K562 (cell line): ENCODE measurements at regions not wholly inside any gene's neighbourhood (a gene's known extent, or its start where the extent isn't known, plus 50 kb on each side); places are given as distances from the start of the nearest gene placed in this dataset.

ENCODE experiments used
- ATAC-seq: fragments of 200-7000 bp; cut with Tn5 transposase; 3 replicates; pipeline ENCODE4 v1.9.1; 2020; ENCODE audit warnings: moderate library complexity
- BruUV-seq: library from RNA; stranded (reverse); fragments of 400-500 nt; replicated peaks from 2 replicates; lab custom pipeline; 2021; lab: Mats Ljungman, UMichigan
- CTCF ChIA-PET: fragments of 300-600 bp; formaldehyde crosslinking; extraction: SDS; loops from one replicate; lab custom pipeline; 2021; ENCODE audit warnings: low intra/inter-chr PET ratio; lab: Yijun Ruan, JAX
- POLR2A ChIA-PET: fragments of 300-600, 350-650 bp; sonication (Branson Sonifier 250); formaldehyde crosslinking; extraction: SDS; loops from one replicate; lab custom pipeline; 2021; ENCODE audit warnings: antibody characterized with exemption, inconsistent platforms; lab: Yijun Ruan, JAX
- DNase-seq, 4 experiments: peaks; one replicate each; pipeline versions ENCODE4 v3.0.0 to v3.0.0-alpha.2; 2011 to 2018; ENCODE audit warnings: low spot score in 3 of 4, mixed read lengths in 3 of 4; ENCODE audit errors: extremely low read depth in 1 of 4
- FAIRE-seq: peaks from 2 replicates; lab custom pipeline; 2011; peaks lifted over from hg19 to GRCh38; lab: Jason Lieb, UNC
- H2AFZ ChIP-seq: 2 replicates; pipeline ENCODE4 v1.6.0; 2011; ENCODE audit warnings: low read depth, low read length, control low read depth, inconsistent platforms
- H3K27ac ChIP-seq: fragments of 200-600 bp; 3 replicates; pipeline ENCODE4 v1.8.0; 2011; ENCODE audit warnings: low read depth, mild to moderate bottlenecking, control low read depth, inconsistent platforms, low read length, moderate library complexity, mixed read lengths; ENCODE audit errors: extremely low read depth
- H3K27me3 ChIP-seq, 2 experiments: fragments of 300-600 bp in 1 of 2; 2 replicates in 1 of 2; 3 replicates in 1 of 2; pipeline versions ENCODE4 v1.6.0 to v1.8.0; 2011; ENCODE audit warnings: inconsistent platforms in 2 of 2, low read length in 2 of 2, mild to moderate bottlenecking in 1 of 2, mixed read lengths in 1 of 2, moderate library complexity in 1 of 2; ENCODE audit not compliant: control insufficient read depth in 2 of 2, insufficient read depth in 2 of 2
- H3K36me3 ChIP-seq: fragments of 300-600 bp; 3 replicates; pipeline ENCODE4 v1.8.0; 2011; ENCODE audit warnings: mild to moderate bottlenecking, low read length, inconsistent platforms; ENCODE audit not compliant: control insufficient read depth, insufficient read depth
- H3K4me1 ChIP-seq, 2 experiments: fragments of 200-600 bp in 1 of 2; replicated peaks in 1 of 2; 2 replicates in 1 of 2; 3 replicates in 1 of 2; pipeline versions ENCODE4 v1.5.1 to v1.8.0; 2011; ENCODE audit warnings: inconsistent platforms in 2 of 2, low read length in 2 of 2, mild to moderate bottlenecking in 1 of 2, mixed read lengths in 1 of 2, moderate library complexity in 1 of 2; ENCODE audit not compliant: control insufficient read depth in 2 of 2, insufficient read depth in 2 of 2
- H3K4me2 ChIP-seq: 2 replicates; pipeline ENCODE4 v1.6.1; 2011; ENCODE audit warnings: low read length, control low read depth, inconsistent platforms, mixed read lengths; ENCODE audit not compliant: insufficient read depth
- H3K4me3 ChIP-seq: fragments of 200-600 bp; sonication (generic), shearing (Covaris generic); 2 replicates; pipeline ENCODE4 v1.5.1; 2016; ENCODE audit warnings: control low read depth, inconsistent platforms
- H3K79me2 ChIP-seq: fragments of 200-600 bp; 3 replicates; pipeline ENCODE4 v1.8.0; 2011; ENCODE audit warnings: low read length, inconsistent platforms; ENCODE audit not compliant: control insufficient read depth, insufficient read depth
- H3K9ac ChIP-seq, 2 experiments: 2 replicates each; pipeline versions ENCODE4 v1.6.0 to v1.6.1; 2011; ENCODE audit warnings: low read depth in 2 of 2, low read length in 2 of 2, control low read depth in 1 of 2, inconsistent platforms in 1 of 2, mild to moderate bottlenecking in 1 of 2, mixed read lengths in 1 of 2; ENCODE audit not compliant: insufficient read depth in 1 of 2
- H3K9me1 ChIP-seq: one replicate; pipeline ENCODE4 v1.6.0; 2011; ENCODE audit warnings: inconsistent platforms, mild to moderate bottlenecking, low read length, moderate library complexity; ENCODE audit not compliant: control insufficient read depth, insufficient read depth
- H3K9me3 ChIP-seq: replicated peaks from 2 replicates; pipeline ENCODE4 v1.5.1; 2011; ENCODE audit warnings: low read depth, low read length, inconsistent platforms; ENCODE audit not compliant: control insufficient read depth, insufficient read depth
- H4K20me1 ChIP-seq: replicated peaks from 2 replicates; pipeline ENCODE4 v1.6.1; 2011; ENCODE audit warnings: low read length, inconsistent platforms, mixed read lengths; ENCODE audit not compliant: control insufficient read depth, insufficient read depth
- LARP7 ChIP-seq: fragments of 450-650 bp; IDR thresholded peaks from 2 replicates; pipeline ENCODE4 v1.6.1; 2016
- MAFG ChIP-seq: fragments of 450-650 bp; conservative IDR thresholded peaks from 2 replicates; pipeline ENCODE4 v1.6.1; 2016; ENCODE audit warnings: missing genetic modification characterization, missing compliant biosample characterization
- MTA2 ChIP-seq: fragments of 450-650 bp; IDR thresholded peaks from 2 replicates; pipeline ENCODE4 v1.6.1; 2016; ENCODE audit warnings: low read depth
- NR4A1 ChIP-seq, 2 experiments: fragments of 250-450 bp in 1 of 2; fragments of 450-650 bp in 1 of 2; sonication (Bioruptor Pico) in 1 of 2; IDR thresholded peaks; 2 replicates each; pipeline versions ENCODE4 v1.4.0 to v1.6.1; 2016 to 2020; ENCODE audit warnings: mild to moderate bottlenecking in 2 of 2, missing compliant biosample characterization in 1 of 2, missing genetic modification characterization in 1 of 2, moderate library complexity in 1 of 2
- POLR3G ChIP-seq: IDR thresholded peaks from 2 replicates; pipeline ENCODE4 v1.6.1; 2011; ENCODE audit not compliant: insufficient read length, insufficient replicate concordance; ENCODE audit errors: extremely low read depth
- TOE1 ChIP-seq, 2 experiments: fragments of 450-650 bp in 1 of 2; sonication (generic) in 1 of 2; formaldehyde crosslinking in 1 of 2; IDR thresholded peaks; 2 replicates each; pipeline versions ENCODE4 v1.7.1 to v1.8.0; 2016 to 2022; ENCODE audit warnings: borderline replicate concordance in 2 of 2, mild to moderate bottlenecking in 2 of 2, antibody characterized with exemption in 1 of 2, inconsistent platforms in 1 of 2, low read depth in 1 of 2, missing genetic modification reagents in 1 of 2, moderate library complexity in 1 of 2
- ZNF124 ChIP-seq: sonication (generic); formaldehyde crosslinking; IDR thresholded peaks from 2 replicates; pipeline ENCODE4 v1.8.1; 2022; ENCODE audit warnings: missing genetic modification reagents
- ZNF280B ChIP-seq: fragments of 250-450 bp; sonication (Bioruptor Pico); IDR thresholded peaks from 2 replicates; pipeline ENCODE4 v1.5.1; 2021; ENCODE audit warnings: mild to moderate bottlenecking
- WGBS: fragments of 100-300 bp; shearing (Covaris generic); methylation state at CpG from one replicate; pipeline ENCODE4 v1.1.6; 2016; ENCODE audit warnings: low coverage, mixed read lengths; ENCODE audit not compliant: insufficient coverage; ENCODE audit errors: missing lambda C conversion rate; 5-methylcytosine and 5-hydroxymethylcytosine counted together
- in situ Hi-C: fragments of 300-500 bp; cut with MboI; formaldehyde crosslinking; loops from 4 replicates; pipeline ENCODE4 v1.15.0; 2018; ENCODE audit warnings: inconsistent platforms, mixed read lengths
- intact Hi-C: fragments of 100-400 bp; cut with micrococcal nuclease; formaldehyde crosslinking; loops from 2 replicates; pipeline ENCODE4 v1.14.2; 2022
- TF ChIP-seq, protein P1 (sequence below): fragments of 250-450 bp; sonication (Bioruptor Pico); IDR thresholded peaks from 2 replicates; pipeline ENCODE4 v1.4.0; 2020; ENCODE audit warnings: mild to moderate bottlenecking
- TF ChIP-seq, protein P2 (sequence below): IDR thresholded peaks from 3 replicates; pipeline ENCODE4 v1.6.1; 2011; ENCODE audit warnings: borderline replicate concordance, mild to moderate bottlenecking; ENCODE audit not compliant: insufficient read length, insufficient read depth
- TF ChIP-seq, protein P3 (sequence below): sonication (generic); formaldehyde crosslinking; IDR thresholded peaks from 2 replicates; pipeline ENCODE4 v1.8.1; 2023; ENCODE audit warnings: mild to moderate bottlenecking, missing genetic modification reagents

DNA sequence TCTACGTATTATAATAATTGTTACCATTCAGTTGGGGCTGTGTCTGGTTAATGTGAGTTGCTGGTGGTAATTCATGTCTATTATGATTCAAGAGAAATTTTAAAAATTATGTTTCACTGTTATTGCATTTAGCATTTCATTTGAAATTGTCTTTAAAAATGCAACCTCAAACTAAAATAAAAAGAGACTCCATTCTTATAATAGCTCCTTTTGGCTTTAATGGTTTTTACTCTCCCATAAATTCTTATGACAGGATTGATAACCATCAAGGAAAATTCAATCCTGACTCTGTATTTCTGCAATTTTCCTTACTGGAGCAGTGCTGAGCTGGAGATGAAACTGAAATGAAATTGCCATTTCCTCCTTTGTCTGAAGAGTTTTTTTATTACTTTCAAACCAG lies 262.7 kb downstream of the REEP3 start (continued):
- no peak for TF ChIP-seq ZNF280B (CRISPR knock-in tag)

DNA sequence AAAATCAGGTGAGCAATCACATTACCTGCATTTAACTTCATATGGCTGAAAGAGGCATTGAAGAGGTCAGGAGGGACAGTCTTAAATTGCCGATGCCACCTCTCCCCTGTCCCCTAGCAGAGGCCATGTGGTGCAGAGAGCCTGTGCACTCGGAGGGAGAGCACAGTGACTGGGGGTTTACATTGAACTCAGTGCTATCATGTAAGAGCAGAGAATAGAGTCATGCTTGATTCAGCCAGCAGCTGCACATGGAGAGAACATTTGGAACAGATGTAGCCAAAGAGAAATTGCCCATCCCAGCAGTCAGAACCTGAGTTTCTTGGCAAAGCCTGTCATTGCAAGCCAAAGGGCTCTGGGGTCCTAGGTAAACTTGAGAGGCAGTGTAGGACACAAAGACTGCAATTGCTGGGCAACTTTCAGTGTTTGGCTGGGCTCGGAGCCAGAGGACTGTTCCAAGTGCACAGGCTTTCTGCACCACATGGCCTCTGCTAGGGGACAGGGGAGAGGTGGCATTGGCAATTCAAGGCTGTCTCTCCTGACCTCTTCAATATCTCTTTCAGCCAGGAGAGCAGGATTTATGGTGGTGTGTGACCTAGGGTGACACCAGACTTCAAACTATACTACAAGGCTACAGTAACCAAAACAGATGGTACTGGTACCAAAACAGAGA lies 267.1 kb downstream of the REEP3 start:
- in situ Hi-C loops: no loop called here
- TF ChIP-seq, protein P1, sequence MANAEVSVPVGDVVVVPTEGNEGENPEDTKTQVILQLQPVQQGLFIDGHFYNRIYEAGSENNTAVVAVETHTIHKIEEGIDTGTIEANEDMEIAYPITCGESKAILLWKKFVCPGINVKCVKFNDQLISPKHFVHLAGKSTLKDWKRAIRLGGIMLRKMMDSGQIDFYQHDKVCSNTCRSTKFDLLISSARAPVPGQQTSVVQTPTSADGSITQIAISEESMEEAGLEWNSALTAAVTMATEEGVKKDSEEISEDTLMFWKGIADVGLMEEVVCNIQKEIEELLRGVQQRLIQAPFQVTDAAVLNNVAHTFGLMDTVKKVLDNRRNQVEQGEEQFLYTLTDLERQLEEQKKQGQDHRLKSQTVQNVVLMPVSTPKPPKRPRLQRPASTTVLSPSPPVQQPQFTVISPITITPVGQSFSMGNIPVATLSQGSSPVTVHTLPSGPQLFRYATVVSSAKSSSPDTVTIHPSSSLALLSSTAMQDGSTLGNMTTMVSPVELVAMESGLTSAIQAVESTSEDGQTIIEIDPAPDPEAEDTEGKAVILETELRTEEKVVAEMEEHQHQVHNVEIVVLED (CRISPR knock-in tag): no peak
- TF ChIP-seq TOE1 (IDR thresholded peaks at IDR 0.05; ENCODE audit: borderline replicate concordance) (no peak), TOE1 (CRISPR knock-in tag; IDR thresholded peaks at IDR 0.05; ENCODE audit: borderline replicate concordance, low read depth) (no peak), POLR3G (no peak), NR4A1 (CRISPR knock-in tag; IDR thresholded peaks at IDR 0.05) (no peak), NR4A1 (tag; IDR thresholded peaks at IDR 0.05) (no peak), ZNF124 (no peak), LARP7 (no peak), MAFG (no peak), MTA2 (no peak)
- TF ChIP-seq, protein P2, sequence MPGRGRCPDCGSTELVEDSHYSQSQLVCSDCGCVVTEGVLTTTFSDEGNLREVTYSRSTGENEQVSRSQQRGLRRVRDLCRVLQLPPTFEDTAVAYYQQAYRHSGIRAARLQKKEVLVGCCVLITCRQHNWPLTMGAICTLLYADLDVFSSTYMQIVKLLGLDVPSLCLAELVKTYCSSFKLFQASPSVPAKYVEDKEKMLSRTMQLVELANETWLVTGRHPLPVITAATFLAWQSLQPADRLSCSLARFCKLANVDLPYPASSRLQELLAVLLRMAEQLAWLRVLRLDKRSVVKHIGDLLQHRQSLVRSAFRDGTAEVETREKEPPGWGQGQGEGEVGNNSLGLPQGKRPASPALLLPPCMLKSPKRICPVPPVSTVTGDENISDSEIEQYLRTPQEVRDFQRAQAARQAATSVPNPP: no peak
- TF ChIP-seq, protein P3, sequence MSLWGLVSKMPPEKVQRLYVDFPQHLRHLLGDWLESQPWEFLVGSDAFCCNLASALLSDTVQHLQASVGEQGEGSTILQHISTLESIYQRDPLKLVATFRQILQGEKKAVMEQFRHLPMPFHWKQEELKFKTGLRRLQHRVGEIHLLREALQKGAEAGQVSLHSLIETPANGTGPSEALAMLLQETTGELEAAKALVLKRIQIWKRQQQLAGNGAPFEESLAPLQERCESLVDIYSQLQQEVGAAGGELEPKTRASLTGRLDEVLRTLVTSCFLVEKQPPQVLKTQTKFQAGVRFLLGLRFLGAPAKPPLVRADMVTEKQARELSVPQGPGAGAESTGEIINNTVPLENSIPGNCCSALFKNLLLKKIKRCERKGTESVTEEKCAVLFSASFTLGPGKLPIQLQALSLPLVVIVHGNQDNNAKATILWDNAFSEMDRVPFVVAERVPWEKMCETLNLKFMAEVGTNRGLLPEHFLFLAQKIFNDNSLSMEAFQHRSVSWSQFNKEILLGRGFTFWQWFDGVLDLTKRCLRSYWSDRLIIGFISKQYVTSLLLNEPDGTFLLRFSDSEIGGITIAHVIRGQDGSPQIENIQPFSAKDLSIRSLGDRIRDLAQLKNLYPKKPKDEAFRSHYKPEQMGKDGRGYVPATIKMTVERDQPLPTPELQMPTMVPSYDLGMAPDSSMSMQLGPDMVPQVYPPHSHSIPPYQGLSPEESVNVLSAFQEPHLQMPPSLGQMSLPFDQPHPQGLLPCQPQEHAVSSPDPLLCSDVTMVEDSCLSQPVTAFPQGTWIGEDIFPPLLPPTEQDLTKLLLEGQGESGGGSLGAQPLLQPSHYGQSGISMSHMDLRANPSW: no peak

More for the DNA sequence above, 267.1 kb downstream of the REEP3 start:
- DNase-seq (no peak), ATAC-seq (no peak), FAIRE-seq (no peak)
- Histone ChIP-seq H4K20me1 (no peaks in the 10 kb centered on the region), H2AFZ (no peak overlapping the region), H3K4me2 (no peak overlapping the region), H3K4me1 (no peaks in the 10 kb centered on the region), H3K4me3 (no peak overlapping the region), H3K9me3 (no peaks in the 10 kb centered on the region), H3K27ac (no peak overlapping the region), H3K9ac (no peak overlapping the region), H3K27me3 (no peaks in the 10 kb centered on the region), H3K79me2 (no peaks in the 10 kb centered on the region), H3K9me1 (no peaks in the 10 kb centered on the region), H3K36me3 (no peaks in the 10 kb centered on the region)
- no TSS peak for BruUV-seq
- CTCF ChIA-PET: no interaction called here
- intact Hi-C loops: no loop called here
- POLR2A ChIA-PET: no interaction called here
- WGBS: 2% methylated on average over 3 of the region's 3 CpGs
